CD4-positive, alpha-beta T cell treated with Interleukin-21 for 1 hour (primary cell): ENCODE measurements at regions not wholly inside any gene's neighbourhood (a gene's known extent, or its start where the extent isn't known, plus 50 kb on each side); places are given as distances from the start of the nearest gene placed in this dataset.

Experiments used
- DNase-seq: peaks from one replicate; pipeline ENCODE4 v3.0.0-alpha.2; 2020

DNA sequence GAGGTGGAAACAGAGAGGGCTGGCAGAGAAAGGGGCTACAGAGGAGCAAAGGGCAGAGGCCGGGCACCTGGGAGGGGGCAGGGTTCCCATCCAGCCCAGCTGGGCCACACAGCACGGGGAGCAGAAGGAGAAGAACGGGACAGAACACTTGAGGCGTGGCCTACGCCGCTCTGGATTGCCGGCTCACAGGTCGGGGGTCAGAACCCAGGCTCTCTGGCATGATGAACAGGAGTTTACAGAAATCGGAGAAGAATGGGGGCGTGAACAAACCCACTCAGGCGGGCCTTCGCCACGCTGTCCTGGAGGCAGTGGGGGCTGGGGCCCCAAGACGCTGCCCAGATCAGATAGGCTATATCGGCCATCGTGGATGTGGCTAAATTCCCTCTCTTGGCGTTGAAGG is 362.2 kb upstream of the SHH start:
- no peak for DNase-seq

GRCh38 chr7:156173748-156174353 is 361.6 kb upstream of the SHH start:
- no peak for DNase-seq

DNA sequence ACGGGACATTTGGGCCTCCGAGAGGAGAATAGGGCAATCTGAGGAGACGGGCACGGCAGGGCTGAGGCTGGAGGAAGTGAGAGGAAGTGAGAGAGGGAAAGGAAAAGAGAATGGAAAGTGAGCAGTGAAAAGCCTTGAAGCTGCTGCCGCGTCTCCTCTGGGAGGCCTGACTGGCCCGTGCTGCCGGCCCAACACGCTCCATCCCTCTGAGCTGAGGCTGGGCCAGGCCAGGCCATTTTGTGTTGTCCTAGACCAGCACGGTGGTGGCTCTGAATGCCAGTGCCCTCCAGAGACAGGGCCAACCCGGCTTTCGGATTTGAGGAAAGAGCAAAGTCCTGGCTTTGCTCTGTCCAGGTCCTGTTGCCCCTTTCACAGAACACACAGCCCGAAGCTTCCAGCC is 361.1 kb upstream of the SHH start:
- no peak for DNase-seq

DNA sequence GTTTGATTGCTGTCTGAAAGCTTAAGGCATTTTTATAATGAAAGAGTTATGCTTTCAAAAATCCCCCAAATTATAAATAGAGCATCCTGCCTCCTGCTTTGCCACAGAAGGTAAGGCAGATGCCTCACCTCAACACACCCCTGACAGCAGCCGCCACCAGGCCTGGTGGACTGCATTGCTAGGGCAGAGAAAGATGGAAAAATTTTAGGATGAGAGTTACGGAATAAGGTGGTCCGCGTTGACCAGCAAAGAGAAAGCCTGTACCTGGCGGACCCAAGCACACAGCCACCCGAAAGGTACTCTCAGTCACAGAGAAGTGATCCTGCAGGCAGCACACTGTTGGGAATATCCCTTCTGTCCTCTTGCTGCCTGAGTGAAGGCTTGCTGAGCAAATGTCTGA is 360.4 kb upstream of the SHH start:
- no peak for DNase-seq

DNA sequence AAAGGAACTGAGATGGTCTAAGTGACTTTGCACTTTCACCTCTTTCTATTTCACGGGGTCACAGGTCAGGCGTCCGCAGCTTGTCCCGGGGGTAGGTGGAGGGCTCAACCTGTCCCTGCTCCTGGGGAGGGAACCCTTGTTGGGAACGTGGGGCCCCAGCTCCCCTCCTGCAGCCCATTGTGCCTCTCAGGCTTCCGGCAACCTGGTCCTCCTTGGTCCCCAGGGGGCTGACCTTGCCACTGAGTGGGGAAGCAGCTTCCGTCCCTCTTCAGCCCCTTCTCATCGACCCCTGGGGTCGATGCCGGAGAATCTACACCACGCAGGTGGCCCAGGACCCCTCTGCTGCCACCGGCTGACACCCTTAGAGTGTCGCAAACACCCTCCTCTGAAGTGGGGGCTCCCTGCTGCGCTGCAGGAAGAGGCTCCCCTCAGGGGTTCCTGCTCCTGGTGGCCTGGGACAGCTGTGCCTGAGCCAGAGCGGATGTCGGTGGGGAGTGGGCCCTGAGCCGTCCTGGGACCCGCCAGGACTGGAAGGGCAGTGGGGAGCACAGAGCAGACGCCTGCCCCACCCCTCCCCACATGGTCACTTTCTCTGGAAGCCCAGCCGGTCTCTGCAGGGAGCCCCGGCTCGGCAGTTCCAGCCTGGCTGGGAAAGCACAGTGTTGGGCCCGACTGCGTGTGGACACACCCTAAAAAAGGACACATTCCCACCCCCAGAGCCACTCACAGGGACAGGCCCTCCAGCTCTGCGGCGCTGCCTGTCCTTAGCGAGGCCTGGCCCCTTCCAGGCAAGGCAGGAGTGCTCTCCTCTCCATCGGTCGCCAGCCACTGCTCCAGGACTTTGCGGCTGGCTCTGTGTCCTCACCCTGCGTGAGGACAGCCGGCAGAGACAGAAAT is 357.5 kb upstream of the SHH start:
- DNase-seq, result no peak

- no peak for DNase-seq
Observed at GRCh38 chr7:156168434-156168833, 356.2 kb upstream of the SHH start.

DNA sequence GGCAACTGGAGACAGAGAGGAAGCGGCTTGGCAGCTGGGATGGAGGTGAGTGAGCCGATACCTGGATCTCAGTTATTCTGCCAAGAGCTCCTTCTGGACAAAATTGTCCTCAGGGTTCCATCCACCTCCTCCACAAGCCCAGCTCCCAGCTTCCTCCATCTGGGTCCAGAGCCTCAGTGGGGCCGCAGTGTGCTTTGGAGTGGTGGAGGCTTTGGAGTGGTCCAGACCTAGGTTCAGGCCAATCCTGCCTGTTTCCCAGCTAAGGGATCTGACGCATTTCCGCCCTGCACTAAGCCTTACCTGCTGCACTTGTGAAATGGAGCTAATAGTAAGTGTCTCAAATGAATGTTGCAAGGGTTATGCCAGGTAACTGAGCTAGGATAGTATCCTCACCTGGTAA is 355.7 kb upstream of the SHH start:
- DNase-seq, result no peak

DNA sequence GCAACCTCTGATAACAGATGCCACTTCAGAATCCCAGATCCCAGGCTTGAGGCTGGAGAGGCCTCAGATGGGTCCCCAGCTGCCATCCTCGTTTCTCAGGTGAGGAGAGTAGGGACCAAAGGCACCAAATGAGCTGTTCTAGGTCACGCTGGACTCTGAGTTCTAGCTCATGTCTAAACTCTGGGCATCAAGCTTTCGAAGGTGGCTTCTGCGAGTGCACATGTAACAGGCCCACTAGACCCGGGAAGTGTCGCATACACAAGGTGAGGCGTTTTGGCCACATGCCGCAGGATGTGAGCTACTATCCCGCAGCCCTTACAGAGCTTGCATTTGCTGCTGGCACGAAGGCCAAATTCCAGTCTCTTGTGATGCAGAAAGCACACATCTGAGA is 355.1 kb upstream of the SHH start:
- no peak for DNase-seq

- DNase-seq, result no peak
Observed at GRCh38 chr7:156166692-156167416, 354.6 kb upstream of the SHH start.

DNA sequence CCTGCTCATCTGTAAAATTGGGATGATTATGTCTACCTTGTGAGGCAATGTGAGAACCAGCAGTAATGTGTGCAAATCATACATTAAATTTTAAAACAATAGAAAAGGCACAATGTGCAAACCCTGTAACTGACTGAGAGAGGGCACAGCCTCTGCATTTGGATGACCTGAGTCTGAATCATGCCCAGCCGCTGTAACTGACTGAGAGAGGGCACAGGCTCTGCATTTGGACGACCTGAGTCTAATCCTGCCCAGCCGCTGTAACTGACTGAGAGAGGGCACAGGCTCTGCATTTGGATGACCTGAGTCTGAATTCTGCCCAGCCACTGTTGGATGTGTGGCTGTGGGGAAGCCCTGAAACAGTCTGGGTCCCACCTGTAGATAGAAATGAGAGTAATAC is 351.5 kb upstream of the SHH start:
- DNase-seq, result no peak

DNA sequence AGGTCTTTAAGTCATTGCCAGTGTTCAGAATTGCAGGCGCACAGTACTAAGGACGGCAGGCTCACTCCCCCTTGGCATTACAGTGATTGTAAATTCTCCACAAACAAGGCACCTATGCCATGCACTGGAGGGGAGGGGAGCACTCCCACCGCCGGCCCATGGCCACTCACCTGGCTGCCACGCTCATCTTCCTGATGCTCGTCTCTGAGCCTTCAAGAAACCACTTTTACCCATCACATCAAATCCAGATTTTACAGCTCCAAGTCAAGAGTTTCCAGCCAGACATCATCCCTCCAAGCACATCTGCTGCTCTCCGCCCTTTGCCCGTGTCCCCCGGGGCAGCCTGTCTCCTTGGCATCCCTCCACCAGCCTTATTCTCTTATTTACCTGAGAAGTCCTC is 350.2 kb upstream of the SHH start:
- no peak for DNase-seq

DNA sequence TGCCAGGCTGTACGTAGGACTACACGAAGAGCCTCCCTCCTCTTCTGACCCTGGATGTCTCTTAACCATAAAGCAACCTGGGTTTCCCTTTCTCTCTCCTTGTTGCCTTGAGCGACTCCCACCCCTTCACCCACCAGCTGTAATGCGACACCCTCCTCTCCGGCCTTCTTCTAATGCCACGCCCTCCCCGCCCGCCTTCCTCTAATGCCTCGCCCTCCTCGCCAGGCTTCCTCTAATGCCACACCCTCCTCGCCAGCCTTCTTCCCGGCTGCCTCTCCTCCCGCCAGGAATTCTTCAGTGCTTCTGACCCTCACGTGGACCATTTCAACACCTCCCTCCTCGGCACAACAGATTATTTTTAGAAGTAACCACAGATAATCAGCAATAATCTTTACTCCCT is 348.5 kb upstream of the SHH start:
- DNase-seq, result no peak

DNA sequence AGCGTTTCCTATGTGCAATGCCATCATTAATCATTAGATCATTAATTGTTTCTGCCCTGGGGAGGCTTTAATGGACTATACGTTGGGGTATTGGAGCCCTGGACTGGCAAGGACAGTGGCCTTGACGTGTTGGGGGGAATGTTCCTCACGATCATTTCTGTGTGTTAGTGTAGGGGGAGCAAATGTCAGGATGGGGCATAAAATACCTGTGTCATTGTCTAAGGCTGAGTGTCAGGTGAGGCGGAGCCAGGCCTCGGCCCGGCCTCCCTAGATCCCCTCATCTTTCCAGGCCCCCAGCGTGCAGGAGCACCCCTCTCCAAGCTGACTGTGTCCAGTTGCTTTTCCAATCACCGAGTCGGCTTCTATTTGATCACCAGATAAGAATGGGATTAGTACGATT is 346.4 kb upstream of the SHH start:
- no peak for DNase-seq

DNA sequence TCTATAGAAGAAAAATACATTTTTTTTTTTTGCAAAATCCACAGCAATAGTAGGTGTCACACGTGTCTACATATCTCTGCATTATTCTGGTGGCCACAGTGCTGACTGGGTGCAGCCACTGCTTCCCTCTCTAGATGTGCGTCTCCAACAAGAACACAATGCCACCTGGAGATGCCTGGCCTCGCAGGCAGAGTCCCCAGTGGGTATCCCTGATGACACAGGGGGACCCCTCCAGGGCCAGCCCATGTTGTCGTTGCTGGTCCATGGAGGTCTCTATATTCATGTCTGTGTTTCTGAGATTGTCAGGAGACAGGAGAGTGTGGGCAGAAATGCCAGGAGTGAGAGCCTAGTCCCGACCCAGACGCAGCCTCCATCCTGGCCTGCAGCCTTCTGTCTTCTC is 345.9 kb upstream of the SHH start:
- no peak for DNase-seq

GRCh38 chr7:156157409-156158012 is 345.2 kb upstream of the SHH start:
- DNase-seq, result no peak

DNA sequence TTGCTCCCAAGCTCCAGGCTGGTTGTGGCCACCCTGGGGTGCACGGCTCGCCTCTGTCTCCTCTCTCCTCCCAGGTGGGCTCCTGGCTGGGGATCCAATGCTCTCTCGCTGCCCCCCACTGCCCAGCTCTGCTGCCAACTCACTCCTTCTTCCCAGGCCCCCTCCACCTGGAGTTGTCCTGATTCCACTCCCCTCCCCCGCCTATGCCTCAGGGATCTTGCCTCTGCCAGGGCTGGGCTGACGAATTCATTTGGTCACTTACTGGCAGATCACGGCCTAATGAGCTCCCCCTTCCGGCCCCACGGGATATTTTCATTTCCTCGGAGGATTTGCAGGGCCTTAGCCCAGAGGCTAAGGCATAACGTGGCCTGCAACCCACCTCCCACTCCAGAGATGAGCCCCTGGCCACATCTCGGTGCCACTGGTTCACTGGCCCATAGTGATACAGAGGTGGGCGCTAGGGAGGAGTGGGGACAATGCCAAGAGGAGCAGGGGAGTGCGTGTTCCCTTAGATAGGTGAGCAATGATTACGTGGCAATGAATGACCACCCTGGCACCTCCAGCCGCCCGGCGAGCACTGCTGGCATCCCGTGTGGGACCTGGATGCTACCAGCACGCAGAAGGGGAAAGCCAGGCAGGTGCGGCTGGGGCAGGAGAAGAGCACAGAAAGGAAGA is 344.6 kb upstream of the SHH start:
- DNase-seq, result no peak

DNA sequence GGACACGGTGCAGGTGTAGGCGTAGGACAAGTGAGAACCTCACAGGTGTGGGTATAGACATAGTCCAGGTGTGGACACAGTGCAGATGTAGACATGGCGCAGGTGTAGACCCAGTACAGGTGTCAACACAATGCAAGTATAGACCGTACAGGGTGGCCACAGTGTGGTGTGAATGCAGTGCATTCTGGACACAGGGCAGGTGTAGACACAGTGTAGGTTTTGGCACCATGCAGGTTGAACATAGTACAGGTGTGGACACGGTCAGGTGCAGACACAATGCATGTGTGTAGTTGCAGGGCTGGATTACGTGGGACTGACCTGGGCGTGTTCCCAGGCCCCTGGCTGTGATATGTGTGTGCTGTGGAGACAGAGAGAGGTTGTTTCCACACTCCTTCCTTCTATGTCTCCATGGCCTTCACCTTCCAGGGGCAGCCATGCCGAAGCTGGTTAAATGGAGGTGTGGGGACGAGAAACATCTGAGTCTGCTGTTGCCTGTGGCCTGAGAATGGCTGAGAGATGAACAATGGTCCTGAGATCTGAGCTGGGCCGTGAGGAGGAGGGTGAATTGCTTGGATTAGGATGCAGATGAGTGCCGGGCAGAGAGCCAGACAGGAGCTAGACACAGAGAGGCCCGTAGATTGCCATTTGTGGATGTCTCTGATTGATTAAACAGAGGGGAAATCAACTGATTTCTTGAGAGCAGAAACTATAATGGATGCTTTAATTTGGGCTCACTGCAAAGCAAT is 343.9 kb upstream of the SHH start:
- DNase-seq, result no peak

- DNase-seq, result no peak
Observed at GRCh38 chr7:156153590-156153989, 341.3 kb upstream of the SHH start.

DNA sequence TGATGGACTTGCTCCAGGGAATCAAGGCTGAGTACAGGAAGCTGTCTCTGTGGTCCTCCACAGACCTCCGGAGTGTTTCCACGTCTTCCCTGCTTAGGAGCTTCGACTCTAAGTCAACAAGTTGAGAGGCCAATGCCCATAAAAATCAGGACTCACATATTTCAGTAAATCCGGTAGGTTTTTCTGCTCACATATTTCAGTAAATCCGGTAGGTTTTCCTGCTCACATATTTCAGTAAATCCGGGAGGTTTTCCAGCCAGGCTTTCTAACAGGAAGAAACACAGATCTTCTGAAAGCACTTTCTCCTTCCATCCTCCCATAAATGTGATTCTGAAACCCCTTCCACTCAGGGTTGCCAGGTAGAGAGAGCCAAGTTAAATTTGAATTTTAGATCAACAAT is 340.1 kb upstream of the SHH start:
- DNase-seq, result no peak

- no peak for DNase-seq
Observed at GRCh38 chr7:156151658-156152057, 339.4 kb upstream of the SHH start.

DNA sequence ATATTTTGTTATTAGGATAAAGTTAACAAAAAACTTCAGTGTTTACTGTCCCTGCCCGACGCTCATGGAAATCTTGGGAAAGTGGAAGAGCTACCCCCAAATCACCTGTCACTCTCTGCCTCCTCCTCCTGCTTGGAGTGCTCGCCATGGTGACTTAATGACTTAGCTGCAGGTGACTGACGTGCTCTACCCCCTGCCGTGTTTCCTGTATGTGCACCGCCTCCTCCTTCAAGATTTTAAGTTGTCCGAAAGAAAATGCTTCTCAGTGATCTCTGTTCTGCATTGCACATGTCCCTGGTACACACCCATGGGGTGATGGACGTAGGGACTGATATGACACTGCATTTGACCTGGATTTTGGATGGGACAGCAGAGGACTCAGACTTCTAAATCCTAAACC is 338.8 kb upstream of the SHH start:
- no peak for DNase-seq

DNA sequence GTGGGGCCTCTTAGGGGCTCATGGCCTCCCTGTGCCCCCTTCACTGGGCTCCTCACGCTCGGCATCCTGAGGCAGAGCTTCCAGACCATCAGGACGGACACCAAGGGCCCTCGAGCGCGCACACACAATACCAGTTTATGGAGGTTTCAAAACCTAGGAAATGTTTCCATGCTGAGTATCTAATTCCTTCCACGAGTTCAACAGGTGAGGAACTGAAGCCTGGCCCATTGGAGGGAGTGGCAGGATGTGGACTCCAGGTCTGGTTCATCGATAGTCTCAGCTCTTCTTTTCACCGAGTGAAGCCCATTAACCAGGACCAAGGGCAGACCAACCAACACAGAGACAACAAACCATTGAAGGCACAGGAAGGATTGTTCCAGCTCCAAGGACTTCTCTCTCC is 336.7 kb upstream of the SHH start:
- no peak for DNase-seq
